SU-DHL-6 (cell line): ENCODE measurements at regions not wholly inside any gene's neighbourhood (a gene's known extent, or its start where the extent isn't known, plus 50 kb on each side); places are given as distances from the start of the nearest gene placed in this dataset.

Source experiments
- H2AFZ ChIP-seq: fragments of 200-600 bp; sonication (generic); 2 replicates; pipeline ENCODE4 v1.6.1; 2014; ENCODE audit warnings: low read depth, mild to moderate bottlenecking, moderate library complexity, mixed read lengths, antibody characterized with exemption, low read length; ENCODE audit not compliant: severe bottlenecking
- H3F3A ChIP-seq: fragments of 200-600 bp; shearing (Covaris generic); 2 replicates; pipeline ENCODE4 v1.6.0; 2016; ENCODE audit warnings: antibody characterized with exemption, mild to moderate bottlenecking; ENCODE audit not compliant: insufficient read depth
- H3K27ac ChIP-seq: fragments of 200-600 bp; sonication (generic); 2 replicates; pipeline ENCODE4 v1.5.1; 2016; ENCODE audit warnings: low read depth, mild to moderate bottlenecking, low read length, moderate library complexity, mixed read lengths
- H3K27me3 ChIP-seq: fragments of 200-600 bp; sonication (generic), shearing (Covaris generic); 2 replicates; pipeline ENCODE4 v1.6.0; 2014; ENCODE audit warnings: mild to moderate bottlenecking, low read length
- H3K36me3 ChIP-seq: fragments of 200-600 bp; sonication (generic); 2 replicates; pipeline ENCODE4 v1.6.1; 2014; ENCODE audit warnings: mild to moderate bottlenecking, low read length, mixed read lengths
- H3K4me2 ChIP-seq: fragments of 300-600, 200-600 bp; shearing (Covaris generic), sonication (generic); 2 replicates; pipeline ENCODE4 v1.6.0; 2014; ENCODE audit warnings: low read length, low read depth, mild to moderate bottlenecking; ENCODE audit not compliant: poor library complexity, severe bottlenecking
- H3K4me3 ChIP-seq: fragments of 200-600 bp; sonication (generic); 2 replicates; pipeline ENCODE4 v1.5.1; 2014; ENCODE audit warnings: antibody characterized with exemption, low read length, mild to moderate bottlenecking, mixed read lengths; ENCODE audit not compliant: insufficient read depth, poor library complexity, severe bottlenecking
- H3K79me2 ChIP-seq: fragments of 200-600 bp; sonication (generic); 2 replicates; pipeline ENCODE4 v1.6.1; 2014; ENCODE audit warnings: mild to moderate bottlenecking, low read length, moderate library complexity; ENCODE audit not compliant: insufficient read depth
- H3K9ac ChIP-seq: fragments of 200-600 bp; sonication (generic); 2 replicates; pipeline ENCODE4 v1.7.0; 2014; ENCODE audit warnings: mild to moderate bottlenecking, low read length
- H3K9me2 ChIP-seq: fragments of 200-600 bp; sonication (generic); replicated peaks from 2 replicates; pipeline ENCODE4 v1.6.1; 2014; ENCODE audit warnings: low read length; ENCODE audit not compliant: insufficient read depth
- H3K9me3 ChIP-seq: fragments of 200-600 bp; sonication (generic); 2 replicates; pipeline ENCODE4 v1.6.1; 2014; ENCODE audit warnings: low read length, mixed read lengths; ENCODE audit not compliant: insufficient read depth
- H4K20me1 ChIP-seq: fragments of 200-600 bp; sonication (generic); 2 replicates; pipeline ENCODE4 v1.6.1; 2014; ENCODE audit warnings: low read depth, mild to moderate bottlenecking, antibody characterized with exemption, low read length, moderate library complexity, mixed read lengths
- CTCF ChIP-seq: fragments of 200-600 bp; sonication (generic); IDR thresholded peaks from one replicate; pipeline ENCODE4 v1.5.1; 2017; ENCODE audit warnings: antibody characterized with exemption, mild to moderate bottlenecking, low read length, moderate library complexity; ENCODE audit not compliant: insufficient read depth, poor library complexity, severe bottlenecking
- EZH2phosphoT487 ChIP-seq: fragments of 200-600 bp; sonication (generic), shearing (Covaris generic); conservative IDR thresholded peaks from 2 replicates; pipeline ENCODE4 v1.6.1; 2018; ENCODE audit warnings: mild to moderate bottlenecking, antibody characterized with exemption, low read length, moderate library complexity, mixed read lengths

- TF ChIP-seq EZH2phosphoT487 (no peak), CTCF (no peak)
- H3K9me2 ChIP-seq = no peaks in the 10 kb centered on the region
- no peaks in the 10 kb centered on the region for H3K36me3 ChIP-seq
- H3K9ac ChIP-seq = no peak overlapping the region
- H4K20me1 ChIP-seq = no peaks in the 10 kb centered on the region
- H3F3A ChIP-seq = no peaks in the 10 kb centered on the region
- H3K27me3 ChIP-seq = no peaks in the 10 kb centered on the region; the same call in 1 of the 2 replicates
- no peak overlapping the region for H3K27ac ChIP-seq
- H3K9me3 ChIP-seq = no peaks in the 10 kb centered on the region
- no peak overlapping the region for H2AFZ ChIP-seq
- H3K79me2 ChIP-seq = no peaks in the 10 kb centered on the region
- H3K4me2 ChIP-seq = no peak overlapping the region
- H3K4me3 ChIP-seq = no peak overlapping the region
Measured at GRCh38 chr11:106463154-106463553, 385.7 kb downstream of the AASDHPPT start.

- TF ChIP-seq CTCF (no peak), EZH2phosphoT487 (no peak)
- H3K27ac ChIP-seq = no peak overlapping the region
Measured at GRCh38 chr11:106463796-106464201, 386.3 kb downstream of the AASDHPPT start.

DNA sequence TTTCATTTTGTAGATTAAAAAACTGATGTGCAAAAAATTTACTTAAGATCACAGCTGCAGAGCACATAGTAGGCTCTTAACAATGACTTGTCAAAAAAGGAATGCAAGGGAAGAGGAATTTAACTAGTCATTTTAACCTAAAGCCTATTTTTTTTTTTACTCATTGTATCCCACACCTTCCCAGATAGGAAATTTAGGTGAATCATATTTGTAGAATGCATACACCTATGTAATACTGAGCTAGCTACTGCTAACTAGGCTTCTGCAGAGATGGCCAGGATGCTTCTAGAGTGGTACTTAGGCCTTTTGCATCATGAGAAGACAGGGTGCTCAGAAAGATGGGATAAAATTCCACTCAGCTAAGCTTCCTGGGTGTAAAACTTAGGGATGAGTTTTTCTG, 387.3 kb downstream of the AASDHPPT start:
- H2AFZ ChIP-seq = no peak overlapping the region
- no peaks in the 10 kb centered on the region for H3K79me2 ChIP-seq
- no peak overlapping the region for H3K27ac ChIP-seq
- H3K4me3 ChIP-seq = no peak overlapping the region
- no peak for TF ChIP-seq CTCF
- TF ChIP-seq EZH2phosphoT487 = no peak
- H3K9ac ChIP-seq = no peak overlapping the region
- H3K9me2 ChIP-seq = no peaks in the 10 kb centered on the region
- H3K9me3 ChIP-seq = no peaks in the 10 kb centered on the region
- no peaks in the 10 kb centered on the region for H3K36me3 ChIP-seq
- no peaks in the 10 kb centered on the region for H4K20me1 ChIP-seq
- no peaks in the 10 kb centered on the region for H3K27me3 ChIP-seq
- no peaks in the 10 kb centered on the region for H3F3A ChIP-seq
- no peak overlapping the region for H3K4me2 ChIP-seq

More at GRCh38 chr11:106463796-106464201, 386.3 kb downstream of the AASDHPPT start:
- H3K79me2 ChIP-seq = no peaks in the 10 kb centered on the region
- no peaks in the 10 kb centered on the region for H3K9me3 ChIP-seq
- H4K20me1 ChIP-seq = no peaks in the 10 kb centered on the region
- H2AFZ ChIP-seq = no peak overlapping the region
- H3K27me3 ChIP-seq = no peaks in the 10 kb centered on the region; the same call in 1 of the 2 replicates
- H3K9me2 ChIP-seq = no peaks in the 10 kb centered on the region
- H3K4me3 ChIP-seq = no peak overlapping the region
- no peaks in the 10 kb centered on the region for H3F3A ChIP-seq
- H3K9ac ChIP-seq = no peak overlapping the region
- H3K36me3 ChIP-seq = no peaks in the 10 kb centered on the region
- no peak overlapping the region for H3K4me2 ChIP-seq
